ENCODE measurements at regions not wholly inside any gene's neighbourhood (a gene's known extent, or its start where the extent isn't known, plus 50 kb on each side); places are given as distances from the start of the nearest gene placed in this dataset. TPM values are rescaled to one million over a fixed set of nuclear protein-coding genes. Genes with fewer than 3 reads are reported as not detected.

DNA sequence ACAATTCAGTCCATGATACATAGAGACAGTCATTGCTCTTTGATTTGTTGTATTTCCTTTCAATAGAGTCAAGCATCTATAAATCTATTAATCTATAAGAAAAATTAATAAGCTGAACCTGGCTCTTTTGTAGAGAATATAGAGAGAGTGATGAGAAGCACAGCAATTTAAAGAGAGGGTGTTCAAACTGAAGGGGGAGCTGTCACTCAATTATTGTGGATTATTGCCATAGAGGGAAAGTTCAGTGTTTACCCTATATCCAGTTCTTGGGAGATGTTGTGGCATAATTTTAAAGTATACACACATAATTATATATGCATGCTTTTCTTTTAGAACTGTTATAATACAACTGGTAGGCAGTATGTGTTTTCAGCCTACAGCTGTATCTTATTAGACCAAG lies 1469.0 kb upstream of the PABPC4L start:
- no peak overlapping the region for H3K4me3 ChIP-seq
- no peaks in the 10 kb centered on the region for H3K9me3 ChIP-seq
- intact Hi-C loops (cut with DNase I), result no loop called here
- H3K27ac ChIP-seq, result no peak overlapping the region
- H3K4me1 ChIP-seq, result no peaks in the 10 kb centered on the region
- no peaks in the 10 kb centered on the region for H3K27me3 ChIP-seq
- TF ChIP-seq, protein P1, sequence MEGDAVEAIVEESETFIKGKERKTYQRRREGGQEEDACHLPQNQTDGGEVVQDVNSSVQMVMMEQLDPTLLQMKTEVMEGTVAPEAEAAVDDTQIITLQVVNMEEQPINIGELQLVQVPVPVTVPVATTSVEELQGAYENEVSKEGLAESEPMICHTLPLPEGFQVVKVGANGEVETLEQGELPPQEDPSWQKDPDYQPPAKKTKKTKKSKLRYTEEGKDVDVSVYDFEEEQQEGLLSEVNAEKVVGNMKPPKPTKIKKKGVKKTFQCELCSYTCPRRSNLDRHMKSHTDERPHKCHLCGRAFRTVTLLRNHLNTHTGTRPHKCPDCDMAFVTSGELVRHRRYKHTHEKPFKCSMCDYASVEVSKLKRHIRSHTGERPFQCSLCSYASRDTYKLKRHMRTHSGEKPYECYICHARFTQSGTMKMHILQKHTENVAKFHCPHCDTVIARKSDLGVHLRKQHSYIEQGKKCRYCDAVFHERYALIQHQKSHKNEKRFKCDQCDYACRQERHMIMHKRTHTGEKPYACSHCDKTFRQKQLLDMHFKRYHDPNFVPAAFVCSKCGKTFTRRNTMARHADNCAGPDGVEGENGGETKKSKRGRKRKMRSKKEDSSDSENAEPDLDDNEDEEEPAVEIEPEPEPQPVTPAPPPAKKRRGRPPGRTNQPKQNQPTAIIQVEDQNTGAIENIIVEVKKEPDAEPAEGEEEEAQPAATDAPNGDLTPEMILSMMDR (IDR thresholded peaks at IDR 0.05), result no peak
- TF ChIP-seq POLR2AphosphoS5 (IDR thresholded peaks at IDR 0.05; ENCODE audit: insufficient read depth in 1 of 2, low read depth in 1 of 2), result no peak
- TF ChIP-seq POLR2A (IDR thresholded peaks at IDR 0.05), result no peak
- DNase-seq (ENCODE audit: extremely low spot score in 2 of 2), result no peak
- H3K36me3 ChIP-seq, result no peaks in the 10 kb centered on the region

Small RNA genes in the stretch of these regions (small RNA-seq; reads per million reads assigned to genes)
- gene RNU1-89P (not detected), gene SERF1AP1 (not detected)

Data from vagina (tissue), 2 donors.